Vagina (tissue), 2 donors: ENCODE measurements at regions not wholly inside any gene's neighbourhood (a gene's known extent, or its start where the extent isn't known, plus 50 kb on each side); places are given as distances from the start of the nearest gene placed in this dataset.

ENCODE experiments used
- DNase-seq, 2 donors: peaks; one replicate each; pipeline ENCODE4 v3.0.0-alpha.2; 2017; ENCODE audit errors: extremely low spot score in 2 of 2
- H3K27ac ChIP-seq: fragments of 200-600 bp; sonication (generic); one replicate; pipeline ENCODE4 v1.5.1; 2019
- H3K27me3 ChIP-seq: fragments of 200-600 bp; sonication (generic); one replicate; pipeline ENCODE4 v1.5.1; 2019
- H3K36me3 ChIP-seq, 2 donors: fragments of 200-600 bp; sonication (generic); one replicate each; pipeline ENCODE4 v1.5.1; 2017 to 2019
- H3K4me1 ChIP-seq: fragments of 200-600 bp; sonication (generic); one replicate; pipeline ENCODE4 v1.5.1; 2019
- H3K4me3 ChIP-seq, 2 donors: fragments of 200-600 bp; sonication (generic); 1 replicate in 1 of 2; 2 replicates in 1 of 2; pipeline ENCODE4 v1.5.1; 2016 to 2019
- H3K9me3 ChIP-seq: fragments of 200-600 bp; sonication (generic); one replicate; pipeline ENCODE4 v1.5.1; 2019
- POLR2A ChIP-seq, 2 donors: fragments of 450-650 bp; IDR thresholded peaks; one replicate each; pipeline ENCODE4 v1.6.1; 2017; ENCODE audit warnings: antibody characterized with exemption in 2 of 2, mild to moderate bottlenecking in 2 of 2, moderate library complexity in 2 of 2
- POLR2AphosphoS5 ChIP-seq, 2 donors: sonication (generic); formaldehyde crosslinking; IDR thresholded peaks; one replicate each; pipeline ENCODE4 v1.9.0; 2017; ENCODE audit warnings: antibody characterized with exemption in 2 of 2, mild to moderate bottlenecking in 2 of 2, low read depth in 1 of 2; ENCODE audit not compliant: insufficient read depth in 1 of 2
- intact Hi-C: fragments of 100-400 bp; cut with DNase I; formaldehyde crosslinking; loops from one replicate; pipeline ENCODE4 v1.15.1; 2023
- TF ChIP-seq, protein P1 (sequence below), 3 experiments: fragments of 450-650 bp in 2 of 3; fragments of 200-600 bp in 1 of 3; sonication (generic) in 1 of 3; IDR thresholded peaks; one replicate each; pipeline ENCODE4 v1.5.1; 2017 to 2019; ENCODE audit warnings: antibody characterized with exemption in 3 of 3, mild to moderate bottlenecking in 2 of 3, moderate library complexity in 2 of 3

DNA sequence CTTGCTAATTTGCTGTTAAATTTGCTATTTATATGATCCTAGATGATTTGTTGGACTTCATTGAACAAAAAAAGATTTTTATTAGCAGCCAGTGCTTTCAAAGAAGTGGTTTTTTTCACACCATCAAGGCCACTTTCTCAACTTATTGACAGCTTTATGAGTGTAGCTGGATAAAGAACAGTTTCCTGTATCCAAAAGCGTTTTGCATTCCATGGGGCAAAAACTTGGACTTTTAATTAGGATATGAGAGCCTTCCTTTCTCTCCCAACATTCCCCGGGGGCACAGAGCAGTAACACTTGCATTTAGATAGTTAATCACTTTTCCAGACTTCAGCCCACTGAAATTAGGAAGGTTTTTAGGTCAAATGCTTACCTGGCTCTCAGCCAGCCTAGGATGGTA is 177.1 kb upstream of the ELAC2 start:
- TF ChIP-seq POLR2A (IDR thresholded peaks at IDR 0.05) (no peak), POLR2AphosphoS5 (IDR thresholded peaks at IDR 0.05; ENCODE audit: insufficient read depth in 1 of 2, low read depth in 1 of 2) (no peak)
- TF ChIP-seq, protein P1, sequence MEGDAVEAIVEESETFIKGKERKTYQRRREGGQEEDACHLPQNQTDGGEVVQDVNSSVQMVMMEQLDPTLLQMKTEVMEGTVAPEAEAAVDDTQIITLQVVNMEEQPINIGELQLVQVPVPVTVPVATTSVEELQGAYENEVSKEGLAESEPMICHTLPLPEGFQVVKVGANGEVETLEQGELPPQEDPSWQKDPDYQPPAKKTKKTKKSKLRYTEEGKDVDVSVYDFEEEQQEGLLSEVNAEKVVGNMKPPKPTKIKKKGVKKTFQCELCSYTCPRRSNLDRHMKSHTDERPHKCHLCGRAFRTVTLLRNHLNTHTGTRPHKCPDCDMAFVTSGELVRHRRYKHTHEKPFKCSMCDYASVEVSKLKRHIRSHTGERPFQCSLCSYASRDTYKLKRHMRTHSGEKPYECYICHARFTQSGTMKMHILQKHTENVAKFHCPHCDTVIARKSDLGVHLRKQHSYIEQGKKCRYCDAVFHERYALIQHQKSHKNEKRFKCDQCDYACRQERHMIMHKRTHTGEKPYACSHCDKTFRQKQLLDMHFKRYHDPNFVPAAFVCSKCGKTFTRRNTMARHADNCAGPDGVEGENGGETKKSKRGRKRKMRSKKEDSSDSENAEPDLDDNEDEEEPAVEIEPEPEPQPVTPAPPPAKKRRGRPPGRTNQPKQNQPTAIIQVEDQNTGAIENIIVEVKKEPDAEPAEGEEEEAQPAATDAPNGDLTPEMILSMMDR (IDR thresholded peaks at IDR 0.05), result no peak
- intact Hi-C loops, result no loop called here
- Histone ChIP-seq H3K27me3 (no peaks in the 10 kb centered on the region), H3K4me1 (no peaks in the 10 kb centered on the region), H3K4me3 (no peak overlapping the region), H3K36me3 (no peaks in the 10 kb centered on the region), H3K9me3 (no peaks in the 10 kb centered on the region), H3K27ac (no peak overlapping the region)
- DNase-seq, result no peak

DNA sequence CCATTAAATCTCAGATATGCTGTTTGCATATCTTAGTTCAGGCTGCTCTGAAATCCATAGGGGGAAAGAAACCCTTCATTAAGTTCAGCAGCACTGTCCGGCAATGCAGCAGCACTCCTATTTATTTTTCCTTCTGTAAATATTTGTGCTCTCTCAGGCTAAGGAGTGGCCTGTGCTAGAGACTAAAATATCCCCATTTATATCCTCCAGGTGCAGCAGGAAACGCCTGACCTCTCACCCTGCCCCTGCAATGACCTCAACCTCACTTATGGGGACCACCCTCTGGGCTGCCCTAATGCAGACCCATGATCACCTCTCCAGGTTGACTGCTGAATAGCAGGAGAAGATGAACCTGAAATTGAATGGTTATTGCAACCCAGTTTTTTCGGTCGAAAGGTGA is 165.0 kb upstream of the ELAC2 start:
- H3K36me3 ChIP-seq, result no peaks in the 10 kb centered on the region
- H3K4me1 ChIP-seq, result no peaks in the 10 kb centered on the region
- TF ChIP-seq, protein P1 (IDR thresholded peaks at IDR 0.05), result no peak
- no peak for TF ChIP-seq POLR2A (IDR thresholded peaks at IDR 0.05)
- no peak for TF ChIP-seq POLR2AphosphoS5 (IDR thresholded peaks at IDR 0.05; ENCODE audit: insufficient read depth in 1 of 2, low read depth in 1 of 2)
- no peaks in the 10 kb centered on the region for H3K27me3 ChIP-seq
- H3K4me3 ChIP-seq, result no peak overlapping the region
- intact Hi-C loops, result no loop called here
- no peak for DNase-seq
- no peak overlapping the region for H3K27ac ChIP-seq
- no peaks in the 10 kb centered on the region for H3K9me3 ChIP-seq

DNA sequence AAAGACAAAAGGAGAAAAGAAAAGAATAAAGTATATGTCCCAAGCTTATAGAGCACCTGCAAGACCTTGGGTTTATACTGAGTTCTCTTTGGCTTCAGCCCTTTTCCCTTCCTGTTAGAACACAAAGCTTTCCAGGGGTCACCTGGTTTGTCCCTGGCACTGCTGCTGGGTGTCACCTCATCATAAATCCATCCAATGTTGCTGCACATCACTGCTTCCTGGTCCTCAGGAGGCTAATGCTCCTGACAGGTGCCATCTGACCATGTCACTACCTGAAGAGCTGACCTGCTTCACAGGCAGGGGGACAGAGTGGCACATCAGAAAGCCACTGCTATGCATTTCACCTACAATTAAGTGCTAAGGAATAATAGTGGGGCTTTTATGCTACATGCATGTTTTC is 164.6 kb upstream of the ELAC2 start:
- TF ChIP-seq POLR2AphosphoS5 (IDR thresholded peaks at IDR 0.05; ENCODE audit: insufficient read depth in 1 of 2, low read depth in 1 of 2) (no peak), POLR2A (IDR thresholded peaks at IDR 0.05) (no peak)
- TF ChIP-seq, protein P1 (IDR thresholded peaks at IDR 0.05), result no peak
- H3K4me3 ChIP-seq, result no peak overlapping the region
- DNase-seq, result no peak
- no peaks in the 10 kb centered on the region for H3K27me3 ChIP-seq
- no peaks in the 10 kb centered on the region for H3K4me1 ChIP-seq
- H3K36me3 ChIP-seq, result no peaks in the 10 kb centered on the region
- intact Hi-C loops, result no loop called here
- no peaks in the 10 kb centered on the region for H3K9me3 ChIP-seq
- no peak overlapping the region for H3K27ac ChIP-seq

DNA sequence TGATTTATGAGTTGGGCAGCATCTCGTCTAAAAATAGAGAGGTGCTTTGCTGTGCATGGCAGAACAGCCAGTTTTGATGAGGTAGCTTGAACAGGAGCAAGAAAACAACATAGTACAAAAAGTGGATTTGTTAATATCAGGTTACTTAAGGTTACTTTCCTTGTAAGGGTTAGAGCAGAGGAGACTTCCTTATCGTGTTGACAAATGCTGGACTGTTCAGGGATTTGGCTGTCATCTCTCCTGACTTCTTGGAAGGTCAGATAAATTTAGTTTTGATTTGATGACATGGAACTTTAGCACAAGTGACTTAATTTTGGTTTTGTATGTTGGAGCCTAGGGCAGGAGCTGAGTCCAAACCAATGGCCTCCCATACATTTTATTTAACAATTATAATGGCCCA is 163.9 kb upstream of the ELAC2 start:
- no peaks in the 10 kb centered on the region for H3K9me3 ChIP-seq
- DNase-seq, result no peak
- H3K36me3 ChIP-seq, result no peaks in the 10 kb centered on the region
- TF ChIP-seq POLR2AphosphoS5 (IDR thresholded peaks at IDR 0.05; ENCODE audit: insufficient read depth in 1 of 2, low read depth in 1 of 2) (no peak), POLR2A (IDR thresholded peaks at IDR 0.05) (no peak)
- intact Hi-C loops, result no loop called here
- H3K4me1 ChIP-seq, result no peaks in the 10 kb centered on the region
- H3K4me3 ChIP-seq, result no peak overlapping the region
- H3K27ac ChIP-seq, result no peak overlapping the region
- H3K27me3 ChIP-seq, result no peaks in the 10 kb centered on the region

DNA sequence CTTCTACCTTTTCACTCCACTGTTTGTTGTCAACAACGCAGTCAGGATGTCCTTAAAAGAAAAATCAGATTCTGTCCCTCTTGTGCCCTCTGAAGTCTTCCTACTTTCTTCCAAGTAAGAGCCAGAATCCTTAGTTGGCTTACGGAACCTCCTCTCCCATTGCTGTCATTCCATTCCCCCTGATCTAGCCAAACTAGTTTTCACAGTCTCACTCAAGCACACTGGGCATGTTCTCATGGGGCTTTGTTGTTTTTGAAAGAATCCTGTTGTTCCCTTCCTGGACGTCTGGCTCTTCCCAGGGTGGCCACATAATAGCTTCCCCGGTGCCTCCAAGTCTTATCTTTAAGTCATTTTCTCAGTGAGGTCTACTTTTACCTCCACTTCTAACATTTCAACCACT is 158.6 kb upstream of the ELAC2 start:
- no peak overlapping the region for H3K27ac ChIP-seq
- no peak for TF ChIP-seq POLR2AphosphoS5 (IDR thresholded peaks at IDR 0.05; ENCODE audit: insufficient read depth in 1 of 2, low read depth in 1 of 2)
- TF ChIP-seq, protein P1 (IDR thresholded peaks at IDR 0.05), result no peak
- no peak for TF ChIP-seq POLR2A (IDR thresholded peaks at IDR 0.05)
- no peak overlapping the region for H3K4me3 ChIP-seq
- H3K36me3 ChIP-seq, result no peaks in the 10 kb centered on the region
- no peaks in the 10 kb centered on the region for H3K27me3 ChIP-seq
- intact Hi-C loops, result no loop called here
- no peak for DNase-seq
- H3K9me3 ChIP-seq, result peaks cover 9% of the 10 kb centered on the region
- H3K4me1 ChIP-seq, result no peaks in the 10 kb centered on the region

DNA sequence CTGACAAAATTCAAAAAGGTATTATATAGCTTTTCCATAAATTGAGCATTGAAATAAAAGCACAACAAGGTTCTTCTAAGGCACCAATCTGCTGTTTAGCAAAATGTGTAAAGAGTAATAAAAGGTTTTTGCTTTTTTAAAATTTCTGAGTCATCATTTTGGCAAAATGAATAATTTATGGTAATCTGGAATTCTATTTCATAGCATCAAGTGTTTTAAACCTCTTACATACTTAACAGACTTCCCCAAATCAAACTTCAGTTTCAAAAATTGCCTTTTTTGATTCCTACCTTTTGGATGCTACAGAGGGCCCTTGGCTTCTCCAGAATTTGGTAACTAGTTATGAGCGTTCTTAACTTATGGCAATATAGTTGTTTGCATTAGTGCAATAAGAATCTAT is 154.0 kb upstream of the ELAC2 start:
- Histone ChIP-seq H3K4me1 (no peaks in the 10 kb centered on the region), H3K27ac (no peak overlapping the region), H3K36me3 (no peaks in the 10 kb centered on the region), H3K27me3 (no peaks in the 10 kb centered on the region), H3K4me3 (no peak overlapping the region), H3K9me3 (peaks cover 9% of the 10 kb centered on the region)
- TF ChIP-seq, protein P1 (IDR thresholded peaks at IDR 0.05), result no peak
- no peak for TF ChIP-seq POLR2A (IDR thresholded peaks at IDR 0.05)
- no peak for TF ChIP-seq POLR2AphosphoS5 (IDR thresholded peaks at IDR 0.05; ENCODE audit: insufficient read depth in 1 of 2, low read depth in 1 of 2)
- intact Hi-C loops, result no loop called here
- DNase-seq, result no peak
